GM12873 (cell line): ENCODE measurements at regions not wholly inside any gene's neighbourhood (a gene's known extent, or its start where the extent isn't known, plus 50 kb on each side); places are given as distances from the start of the nearest gene placed in this dataset.

Source experiments
- CTCF ChIP-seq: IDR thresholded peaks from 2 replicates; pipeline ENCODE4 v1.5.1; 2012; ENCODE audit warnings: low read depth, mild to moderate bottlenecking, moderate library complexity, low read length, control low read depth; ENCODE audit not compliant: insufficient read depth; ENCODE audit errors: missing control alignments

- no peak for TF ChIP-seq CTCF
Observed at GRCh38 chr10:47167591-47167990, 132.4 kb upstream of the GDF10 start.

DNA sequence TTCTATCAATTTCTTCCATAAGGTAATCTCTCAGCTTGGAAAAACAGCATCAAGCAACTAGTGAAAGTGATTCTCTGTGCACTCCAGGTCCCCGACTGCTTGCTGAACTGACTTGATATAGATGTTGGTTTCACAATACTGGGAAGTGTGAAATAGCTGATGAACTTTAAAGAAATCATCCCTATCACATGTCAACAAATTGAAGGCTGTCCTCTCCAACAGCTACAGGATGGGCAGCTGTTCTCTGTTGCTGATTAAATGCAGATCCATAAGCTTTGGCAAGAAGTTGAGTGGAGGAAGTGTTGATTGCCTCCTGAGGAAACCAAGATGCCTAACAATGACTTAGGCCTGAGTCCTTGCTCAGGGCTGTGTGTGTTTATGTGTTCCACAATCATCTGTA is 130.4 kb upstream of the GDF10 start:
- no peak for TF ChIP-seq CTCF

GRCh38 chr10:47173929-47174442 is 126.0 kb upstream of the GDF10 start:
- TF ChIP-seq CTCF = no peak

DNA sequence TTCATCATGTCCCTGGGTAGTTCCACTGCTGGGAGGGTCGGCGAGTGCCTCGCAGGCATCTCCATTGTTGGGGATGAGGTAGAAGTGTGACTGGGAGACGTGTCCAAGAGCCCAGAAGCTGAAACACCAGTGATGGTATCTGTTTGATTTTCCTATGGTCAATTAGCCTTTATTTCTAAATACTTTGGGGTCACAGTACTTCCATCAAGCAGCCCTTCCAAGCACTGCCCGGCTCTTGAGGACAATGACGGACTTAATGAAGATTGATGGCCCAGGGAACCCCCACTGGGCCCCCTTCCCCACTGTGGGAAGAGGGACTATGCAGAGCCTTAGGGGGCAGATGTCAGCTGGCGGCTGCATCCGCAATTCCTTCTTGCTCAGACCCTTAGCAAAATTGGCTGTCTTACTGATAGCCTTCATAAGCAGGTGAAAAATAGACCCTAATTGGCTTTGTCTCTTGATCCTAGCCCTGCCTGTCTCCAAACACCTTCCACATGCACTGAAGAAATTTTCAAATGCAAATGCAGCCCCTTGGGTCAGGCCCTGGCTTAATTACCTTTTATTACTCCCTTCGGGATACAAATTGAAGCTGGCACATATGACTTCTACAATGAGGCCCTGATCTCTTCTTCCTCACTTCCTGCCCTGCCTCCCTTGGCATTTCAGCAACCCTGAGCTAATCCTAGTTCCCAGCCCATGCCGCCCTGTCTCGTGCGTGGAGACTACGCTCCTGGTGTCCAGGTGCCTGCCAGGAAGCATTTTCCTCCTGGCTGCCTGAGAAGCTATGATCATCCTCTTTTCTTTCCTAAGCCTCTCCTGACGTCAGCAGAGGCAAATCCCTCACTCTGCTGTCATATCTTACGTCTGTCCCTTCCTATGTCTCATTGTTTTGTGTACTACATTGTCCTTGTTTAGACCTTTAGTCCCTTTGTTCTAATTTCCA is 124.5 kb upstream of the GDF10 start:
- no peak for TF ChIP-seq CTCF

GRCh38 chr10:47176206-47176902 is 123.6 kb upstream of the GDF10 start:
- TF ChIP-seq CTCF = no peak

- no peak for TF ChIP-seq CTCF
Observed at GRCh38 chr10:47176903-47177868, 122.8 kb upstream of the GDF10 start.
